ENCODE measurements at regions not wholly inside any gene's neighbourhood (a gene's known extent, or its start where the extent isn't known, plus 50 kb on each side); places are given as distances from the start of the nearest gene placed in this dataset.
"Not testable (repeated sequence)": the region's sequence is repeated elsewhere in the genome, so short reads cannot be mapped to it uniquely, and the experiment has no call there.

DNA sequence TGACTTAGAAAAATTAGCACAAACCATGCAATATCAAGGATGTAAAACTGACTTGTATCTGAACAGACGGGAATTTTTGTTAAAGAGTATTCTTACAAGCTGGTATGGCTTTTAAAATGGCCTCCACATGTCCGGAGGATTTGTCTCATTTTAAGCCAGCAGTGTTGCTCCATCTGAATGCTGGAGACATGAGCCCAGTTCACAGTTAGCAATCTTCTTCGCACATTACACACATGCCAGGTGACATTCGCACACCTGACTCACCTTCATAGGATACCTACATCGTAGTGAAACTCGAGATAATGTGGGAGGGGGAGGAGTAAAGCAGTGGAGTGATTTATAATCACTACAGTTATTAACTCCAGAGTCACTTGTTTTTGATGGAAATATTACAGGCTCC lies 231.8 kb upstream of the RBBP8 start:
- DNase-seq (ENCODE audit: low read depth), result no peak

DNA sequence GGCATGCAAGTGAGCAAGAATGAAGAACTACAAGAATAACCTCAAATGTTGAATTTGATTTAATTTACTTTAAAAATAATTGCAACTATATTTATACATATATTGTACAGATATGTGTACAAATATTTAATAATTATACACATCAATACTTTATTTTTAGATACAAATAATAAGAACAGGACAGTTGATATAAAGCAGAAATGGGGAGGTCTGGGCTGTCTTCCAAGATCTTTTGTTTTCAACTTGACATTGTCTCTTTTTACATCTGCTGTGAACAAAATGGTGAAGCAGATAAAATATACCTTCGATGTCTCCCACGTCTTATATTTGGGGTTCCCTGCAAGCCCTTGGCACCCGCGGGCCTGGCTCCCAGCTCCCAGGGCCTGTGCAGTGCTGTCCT lies 231.3 kb upstream of the RBBP8 start:
- DNase-seq (ENCODE audit: low read depth), result no peak

DNA sequence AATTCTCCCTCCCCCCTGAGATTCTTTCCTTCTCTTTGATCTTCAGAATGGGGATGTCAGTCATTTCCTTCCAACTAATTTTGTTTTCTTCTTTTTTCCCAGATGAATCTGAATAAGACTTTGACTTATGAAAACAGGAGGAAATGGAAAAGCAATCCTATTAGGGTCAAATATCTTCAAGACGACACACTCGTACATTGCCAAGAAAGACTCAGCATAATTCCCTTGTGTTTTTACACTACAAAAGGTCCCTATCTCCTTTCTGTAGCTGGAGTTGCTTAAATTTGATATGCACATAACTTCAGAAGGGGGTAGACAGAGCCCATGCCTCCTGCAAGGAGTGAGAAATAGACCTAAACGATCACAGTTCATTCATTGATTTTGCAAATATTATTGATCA lies 230.3 kb upstream of the RBBP8 start:
- DNase-seq (ENCODE audit: low read depth), result no peak

DNA sequence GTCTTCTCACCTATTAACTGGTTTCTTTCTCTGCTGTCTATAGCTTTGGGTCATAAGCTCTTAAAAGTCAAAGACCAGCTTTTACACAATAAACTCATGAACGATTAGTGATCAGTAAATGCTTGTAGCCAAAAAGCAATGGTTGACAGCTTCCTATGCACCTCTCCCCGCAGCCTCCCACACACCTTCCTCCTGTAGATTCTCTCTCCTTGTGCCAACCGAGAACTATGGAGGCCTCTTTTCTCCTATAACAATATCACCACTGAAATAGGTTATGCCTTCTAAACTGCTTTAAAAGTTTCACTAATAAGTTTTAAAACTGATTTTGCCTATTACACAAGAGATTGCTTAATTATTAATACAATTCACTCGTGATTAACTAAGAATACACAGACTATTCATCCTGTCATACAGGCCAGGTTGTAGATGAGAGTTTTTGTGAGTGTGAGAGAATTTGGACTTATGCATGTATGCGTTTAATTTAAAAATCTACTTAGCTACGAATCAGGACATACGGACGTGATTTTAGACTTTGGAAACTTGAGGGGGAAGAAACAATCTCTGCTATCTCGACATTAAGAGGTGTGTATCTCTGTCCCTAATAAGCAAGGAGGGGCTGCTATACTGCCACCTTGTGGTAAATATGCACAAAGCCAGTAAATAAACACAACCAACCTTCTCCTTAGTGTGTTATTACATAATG lies 229.1 kb upstream of the RBBP8 start:
- DNase-seq (ENCODE audit: low read depth), result no peak

DNA sequence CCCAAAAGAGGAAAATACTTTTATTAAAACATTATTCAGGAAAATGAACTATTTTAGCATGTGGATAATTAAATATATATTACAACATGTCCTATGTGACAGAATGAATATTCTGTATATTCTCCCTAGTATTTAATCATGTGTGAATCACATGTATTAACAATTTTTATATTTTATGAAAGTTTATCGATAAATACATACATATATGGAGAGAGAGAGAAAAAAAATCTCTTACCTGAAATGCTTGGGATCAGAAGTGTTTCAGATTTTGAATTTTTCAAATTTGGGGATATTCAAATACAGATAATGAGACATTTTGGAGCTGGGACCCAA lies 228.6 kb upstream of the RBBP8 start:
- no peak for DNase-seq (ENCODE audit: low read depth)

DNA sequence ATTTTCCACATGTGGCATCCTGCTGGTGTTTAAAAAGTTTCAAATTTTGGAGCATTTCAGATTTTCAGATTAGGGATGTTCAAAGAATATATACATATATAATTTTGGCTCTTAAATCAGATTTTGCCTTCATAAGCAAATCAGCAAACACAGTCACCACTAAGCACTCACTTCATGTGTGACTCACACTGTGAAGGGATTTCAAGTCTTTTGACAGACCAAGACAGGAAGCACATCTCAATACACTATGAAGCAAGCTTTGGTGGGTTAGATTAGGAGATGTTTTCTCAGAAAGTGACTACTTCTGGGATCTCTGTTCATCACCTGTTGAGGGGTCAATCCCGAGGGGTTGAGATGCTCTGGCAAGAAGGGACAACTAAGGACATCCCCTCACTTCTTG lies 227.8 kb upstream of the RBBP8 start:
- DNase-seq (ENCODE audit: low read depth), result no peak

DNA sequence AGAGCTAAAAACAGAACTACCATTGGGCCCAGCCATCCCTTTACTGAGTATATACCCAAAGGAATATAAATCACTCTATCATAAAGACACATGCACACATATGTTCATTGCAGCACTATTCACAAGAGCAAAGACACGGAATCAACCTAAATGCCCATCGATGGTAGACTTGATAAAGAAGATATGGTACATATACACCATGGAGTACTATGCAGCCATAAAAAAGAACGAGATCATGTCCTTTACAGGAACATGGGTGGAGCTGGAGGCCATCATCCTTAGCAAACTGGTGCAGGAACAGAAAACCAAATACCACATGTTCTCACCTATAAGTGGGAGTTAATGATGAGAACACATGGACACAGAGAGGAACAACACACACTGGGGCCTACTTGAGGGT lies 227.1 kb upstream of the RBBP8 start:
- not testable (repeated sequence) for DNase-seq (ENCODE audit: low read depth)

DNA sequence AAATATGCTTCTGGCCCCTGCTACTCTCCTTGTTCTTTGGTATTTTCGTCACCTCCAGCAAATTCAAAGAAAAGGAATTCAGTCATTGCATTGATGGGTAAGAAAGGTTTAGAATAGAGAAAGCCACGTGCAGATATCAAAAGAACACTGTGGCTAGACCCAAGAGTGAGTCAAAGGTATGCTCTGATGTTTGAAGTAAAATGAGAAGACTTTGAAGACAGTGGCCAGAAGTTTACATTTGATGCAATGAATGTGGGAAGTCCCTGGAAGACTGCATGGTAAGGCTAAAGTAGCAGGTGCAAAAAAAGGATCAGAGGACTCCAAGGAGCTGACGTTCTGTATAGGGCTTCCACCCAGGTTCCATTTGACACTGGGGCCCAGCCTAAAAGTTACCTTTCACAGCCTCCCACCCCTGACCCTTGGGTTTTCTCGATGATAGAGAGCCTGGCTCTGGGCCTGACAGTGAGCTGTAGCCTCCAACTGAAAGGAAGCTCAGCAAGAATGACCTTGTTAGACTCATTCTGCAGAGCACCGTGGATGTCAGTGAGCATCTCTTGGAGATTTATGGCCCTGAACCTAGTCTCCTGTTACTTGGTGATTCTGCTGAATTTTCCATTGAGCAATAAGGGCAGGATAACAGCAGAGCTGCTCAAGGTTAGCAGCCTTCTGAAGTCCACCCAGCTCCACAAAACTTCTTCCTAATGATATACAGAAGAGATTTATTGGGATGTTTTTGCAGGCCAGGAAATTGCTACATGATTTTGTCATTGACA lies 223.7 kb upstream of the RBBP8 start:
- DNase-seq (ENCODE audit: low read depth), result no peak

DNA sequence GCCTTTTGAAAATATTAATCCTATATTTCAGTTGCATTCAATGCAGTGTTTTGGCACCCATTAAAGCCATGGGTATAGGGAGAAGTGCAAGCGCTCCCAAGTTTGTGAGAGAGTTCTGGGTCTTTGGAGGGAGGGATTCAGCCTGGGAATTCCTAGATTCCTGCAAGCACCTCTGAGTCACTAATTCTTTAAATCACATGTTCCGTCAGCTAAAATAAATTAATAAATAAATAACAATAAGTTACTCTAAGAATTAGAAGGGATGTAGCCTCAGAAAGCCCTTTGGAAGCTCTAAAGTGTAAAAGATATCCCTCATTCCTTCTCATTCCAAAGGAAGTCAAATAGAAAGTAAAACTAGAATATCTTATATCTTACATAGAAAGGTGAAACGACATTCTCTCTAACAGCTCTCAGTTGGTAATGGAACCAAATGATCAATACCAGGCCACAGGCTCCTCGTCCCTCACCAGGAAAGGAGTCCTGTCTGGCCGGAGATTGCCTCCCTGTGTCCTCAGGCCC lies 222.4 kb upstream of the RBBP8 start:
- no peak for DNase-seq (ENCODE audit: low read depth)

DNA sequence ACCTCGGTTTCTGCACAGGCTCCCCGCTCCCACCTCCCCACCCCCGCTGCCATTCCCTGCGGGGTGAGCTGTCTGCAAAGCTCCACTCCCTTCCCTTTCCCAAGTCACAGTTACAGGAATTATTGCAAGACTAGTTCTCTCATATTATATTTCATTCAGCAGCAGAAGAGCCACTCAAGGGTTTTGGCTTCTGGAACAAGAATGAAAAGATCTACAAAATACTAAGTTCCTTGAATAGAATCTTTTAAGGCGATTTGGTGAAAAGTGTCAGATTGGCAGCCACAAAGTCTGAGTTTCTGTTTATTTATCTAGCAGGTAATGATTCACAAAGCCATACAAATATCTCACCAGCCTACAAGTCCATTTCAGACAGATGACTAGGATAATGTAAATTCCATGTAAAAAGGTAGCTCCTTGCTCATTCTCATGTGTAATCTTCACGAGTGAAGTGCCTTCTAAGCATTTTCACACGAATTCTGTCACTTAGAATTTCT lies 221.9 kb upstream of the RBBP8 start:
- DNase-seq (ENCODE audit: low read depth), result no peak

DNA sequence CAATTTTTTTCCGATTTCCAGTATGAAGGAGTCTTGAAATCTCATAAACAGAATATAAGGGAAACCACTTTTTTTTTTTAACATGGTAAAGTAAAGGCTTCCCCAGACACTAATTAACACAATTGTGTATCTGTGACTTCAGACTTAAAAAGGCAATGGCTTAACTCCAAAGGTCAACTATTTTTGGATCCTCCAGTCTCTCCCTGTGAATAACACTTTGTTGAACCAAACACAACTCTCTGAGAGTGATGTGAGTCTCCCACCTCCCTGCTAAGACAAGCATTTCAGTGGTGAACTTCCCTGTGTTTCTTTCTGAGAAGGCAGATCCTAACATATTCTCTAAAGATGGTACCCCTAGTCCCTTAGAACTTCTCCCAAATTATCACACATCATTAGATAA lies 219.6 kb upstream of the RBBP8 start:
- DNase-seq (ENCODE audit: low read depth), result no peak

DNA sequence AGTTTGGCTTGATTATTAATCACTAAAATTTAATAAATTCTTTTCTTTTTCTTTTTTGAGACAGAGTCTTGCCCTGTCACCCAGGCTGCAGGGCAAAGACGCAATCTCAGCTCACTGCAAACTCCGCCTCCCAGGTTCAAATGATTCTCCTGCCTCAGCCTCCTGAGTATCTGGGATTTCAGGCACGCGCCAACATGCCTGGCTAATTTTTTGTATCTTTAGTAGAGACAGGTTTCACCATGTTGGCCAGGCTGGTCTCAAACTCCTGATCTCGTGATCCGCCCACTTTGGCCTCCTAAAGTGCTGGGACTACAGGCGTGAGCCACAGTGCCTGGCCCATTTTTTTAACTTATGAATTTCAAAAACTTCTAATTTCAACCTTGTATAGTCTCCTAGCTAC lies 215.6 kb upstream of the RBBP8 start:
- not testable (repeated sequence) for DNase-seq (ENCODE audit: low read depth)

DNA sequence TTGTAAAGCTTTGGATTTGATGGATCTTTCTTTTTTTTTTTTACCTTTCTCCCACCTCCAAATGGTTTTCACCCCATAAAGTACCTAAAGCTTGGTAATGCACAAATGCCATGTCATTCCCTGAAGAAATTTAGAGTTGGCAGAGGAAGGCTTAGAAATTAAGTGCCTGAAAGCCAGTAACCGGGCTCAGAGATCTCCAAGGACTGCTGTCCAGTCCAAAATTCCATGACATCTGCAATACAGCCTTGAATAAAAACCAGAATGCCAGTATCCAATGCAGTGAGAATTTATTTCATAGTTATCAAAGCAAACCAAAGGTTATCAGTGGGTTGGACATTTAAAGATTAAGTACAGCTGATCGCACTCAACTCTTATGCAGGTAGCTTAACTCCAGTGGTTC lies 209.9 kb upstream of the RBBP8 start:
- DNase-seq (ENCODE audit: low read depth), result no peak

DNA sequence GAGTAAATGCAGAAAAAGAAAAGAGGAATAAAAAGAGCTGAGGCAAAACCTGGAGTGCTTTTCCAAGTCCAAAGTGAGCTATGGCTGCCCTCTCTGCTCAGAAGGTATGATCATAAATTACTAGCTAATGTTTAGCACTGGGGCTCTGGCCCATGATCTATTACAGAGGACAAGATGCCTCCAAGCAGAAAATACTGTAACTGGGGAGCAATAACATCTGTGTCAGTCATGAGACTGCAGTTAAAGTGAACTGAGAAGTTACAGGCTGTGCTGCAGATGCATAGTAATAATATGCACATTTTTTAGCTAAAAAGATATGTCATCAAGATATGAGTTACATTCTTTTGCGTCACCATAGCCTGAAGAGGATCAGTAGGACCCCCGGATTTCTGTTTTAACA lies 209.4 kb upstream of the RBBP8 start:
- no peak for DNase-seq (ENCODE audit: low read depth)

DNA sequence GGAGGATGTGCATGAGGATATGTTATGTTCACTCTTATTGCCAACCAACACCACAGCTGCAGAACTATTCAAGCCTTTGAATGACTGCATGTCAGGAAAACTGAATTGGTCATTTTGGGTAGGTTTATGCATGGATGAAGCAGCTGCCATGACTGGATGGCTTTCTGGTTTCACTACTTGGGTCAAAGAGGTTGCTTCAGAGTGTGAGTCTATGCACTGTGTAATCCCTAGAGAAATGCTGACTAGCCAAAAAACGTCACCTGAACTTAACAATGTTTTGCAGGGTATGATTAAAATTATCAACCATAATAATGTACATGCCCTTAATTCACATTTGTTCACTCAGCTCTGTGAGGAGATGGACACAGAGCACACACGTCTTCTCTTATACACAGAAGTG lies 206.7 kb upstream of the RBBP8 start:
- no peak for DNase-seq (ENCODE audit: low read depth)

DNA sequence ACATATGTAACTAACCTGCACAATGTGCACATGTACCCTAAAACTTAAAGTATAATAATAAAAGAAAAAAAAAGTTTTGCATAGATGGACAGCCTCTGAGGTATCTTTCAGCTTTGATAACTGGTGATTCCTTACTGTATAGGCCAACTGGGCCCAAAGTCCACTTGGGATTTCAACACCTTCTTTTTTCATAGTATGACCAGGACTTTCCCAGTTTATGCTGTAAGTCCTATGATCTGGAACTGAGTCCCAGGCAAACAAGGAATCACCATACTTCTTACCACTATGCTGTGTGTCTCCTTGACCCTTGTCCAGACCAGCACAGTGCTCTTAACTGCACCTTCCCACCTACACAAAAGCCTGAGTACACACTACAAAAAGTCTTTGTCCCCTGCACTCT lies 205.1 kb upstream of the RBBP8 start:
- no peak for DNase-seq (ENCODE audit: low read depth)

DNA sequence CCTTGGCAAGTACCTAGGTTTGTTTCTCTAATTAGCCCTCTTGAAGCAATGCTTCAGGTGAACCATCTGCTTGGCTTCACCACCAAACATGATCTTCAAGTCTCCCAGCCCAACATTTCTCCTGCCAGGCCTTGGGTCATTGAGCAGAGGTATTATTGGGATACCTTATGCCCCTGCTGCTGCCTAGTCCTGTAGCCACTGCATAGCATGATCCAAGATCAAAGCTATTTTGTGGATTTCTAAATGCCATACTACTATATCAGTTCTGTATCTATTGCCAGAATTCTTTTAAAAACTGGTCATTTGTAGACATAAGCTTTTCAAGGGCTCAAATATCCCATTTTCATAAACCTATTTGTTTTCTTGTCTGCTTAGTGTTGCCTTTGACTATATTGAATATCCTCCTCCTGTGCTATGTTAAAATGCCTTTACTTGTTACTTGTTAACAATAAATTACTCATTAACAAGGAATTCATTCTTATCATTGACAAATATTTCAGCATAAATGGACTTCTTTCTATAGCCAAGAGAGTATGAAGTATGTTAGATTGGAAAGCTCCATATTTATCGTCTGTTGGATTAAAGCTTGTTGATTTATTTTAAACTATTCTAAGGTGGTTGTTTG lies 204.5 kb upstream of the RBBP8 start:
- DNase-seq (ENCODE audit: low read depth), result no peak

DNA sequence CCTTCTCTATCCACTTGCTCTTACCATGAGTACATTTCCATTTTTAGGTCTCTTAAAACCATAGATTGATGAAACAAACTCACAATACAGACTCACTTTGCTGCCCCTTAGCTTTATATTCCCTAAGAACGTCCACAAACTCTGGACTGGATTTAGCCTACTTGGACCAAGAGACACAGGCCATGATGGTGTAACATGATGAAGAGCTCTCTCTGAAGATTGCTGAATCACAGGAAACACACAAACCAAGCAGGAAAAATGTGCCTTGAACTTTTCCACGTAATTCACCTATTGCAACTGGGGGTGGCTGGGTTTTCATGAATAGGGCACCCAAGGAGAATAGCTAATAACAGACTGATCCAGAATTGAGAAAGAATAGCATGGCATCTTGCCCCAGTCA lies 201.7 kb upstream of the RBBP8 start:
- no peak for DNase-seq (ENCODE audit: low read depth)

DNA sequence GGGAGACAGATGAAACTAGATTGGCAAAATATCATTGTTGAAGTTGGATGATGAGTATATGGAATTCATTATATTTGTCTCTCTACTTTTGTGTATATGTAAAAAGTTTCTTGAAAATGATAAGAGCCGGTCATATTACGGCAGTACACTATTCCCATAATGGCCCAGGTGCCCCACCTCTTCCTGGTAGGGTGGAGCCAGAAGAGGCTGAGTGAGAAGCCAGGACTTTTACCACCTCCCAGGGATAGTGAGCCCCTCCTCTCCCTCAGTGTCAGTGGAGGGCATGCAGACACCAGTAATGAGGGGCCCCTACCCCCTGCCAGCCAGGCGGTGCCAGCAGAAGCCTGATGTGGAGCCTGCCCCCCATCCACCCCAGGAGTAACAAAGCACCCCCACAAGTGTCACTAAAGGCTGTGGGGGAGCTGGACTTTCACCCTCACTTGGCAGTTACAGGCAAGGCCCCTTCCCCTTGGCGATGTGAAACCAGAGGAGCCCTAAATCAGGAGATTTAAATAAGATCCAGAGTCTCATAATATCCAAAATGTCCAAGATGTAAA lies 198.9 kb upstream of the RBBP8 start:
- no peak for DNase-seq (ENCODE audit: low read depth)

DNA sequence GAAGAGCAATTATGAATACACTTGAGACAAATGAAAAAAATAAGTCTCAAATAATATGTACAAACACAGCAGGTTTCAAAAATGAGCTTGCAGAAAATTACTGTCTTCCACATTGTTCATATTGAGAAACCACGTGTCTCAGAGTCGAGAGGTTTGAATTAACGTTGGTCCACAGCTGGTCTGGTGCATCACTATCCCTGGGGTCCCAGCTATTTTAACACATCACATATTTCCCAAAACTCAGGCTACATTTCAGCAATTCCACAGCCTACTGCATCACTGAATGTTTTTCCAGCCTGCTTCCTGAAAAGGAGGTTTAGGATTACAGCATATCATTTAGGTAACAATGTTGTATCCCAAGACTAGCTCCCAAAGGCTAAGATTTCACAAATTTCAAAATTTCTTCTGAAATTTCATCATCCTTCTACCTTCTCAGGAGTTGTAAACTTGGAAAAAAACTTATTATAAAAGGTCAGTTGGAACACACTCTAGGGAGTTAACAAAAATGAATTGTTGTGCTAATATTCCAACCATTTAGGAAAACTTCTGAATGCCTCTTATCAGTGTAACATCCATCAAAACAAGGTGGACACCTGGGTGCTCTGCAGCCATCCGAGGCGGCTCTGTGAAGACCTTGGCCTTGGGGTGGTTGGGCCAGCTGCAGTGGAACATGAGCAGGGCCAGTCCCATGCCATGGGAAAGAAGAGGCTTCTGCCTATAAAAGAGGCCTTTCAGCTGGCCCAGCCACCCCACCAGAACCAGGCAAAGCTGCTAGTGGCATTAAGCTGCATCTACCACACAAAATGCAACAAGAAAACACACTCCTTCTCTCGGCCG lies 198.1 kb upstream of the RBBP8 start:
- no peak for DNase-seq (ENCODE audit: low read depth)

DNA sequence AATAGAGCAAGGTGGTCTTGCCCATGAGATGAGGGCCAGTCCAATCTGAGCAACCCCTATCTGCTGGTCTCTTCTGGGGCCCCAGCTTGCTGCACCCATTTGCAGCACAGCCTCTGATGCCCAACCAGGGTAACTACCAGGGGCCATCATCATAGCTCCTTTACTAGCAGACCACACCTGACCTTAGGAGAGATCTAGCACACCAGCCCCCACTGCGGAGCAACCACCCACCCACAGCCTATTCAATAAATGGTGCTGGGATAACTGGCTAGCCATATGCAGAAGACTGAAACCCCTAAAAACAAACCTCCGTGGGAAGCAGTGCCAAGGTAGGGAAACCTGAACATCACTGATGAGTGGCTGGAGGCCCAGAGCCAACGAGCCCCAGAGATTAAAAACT lies 196.1 kb upstream of the RBBP8 start:
- DNase-seq (ENCODE audit: low read depth), result no peak

DNA sequence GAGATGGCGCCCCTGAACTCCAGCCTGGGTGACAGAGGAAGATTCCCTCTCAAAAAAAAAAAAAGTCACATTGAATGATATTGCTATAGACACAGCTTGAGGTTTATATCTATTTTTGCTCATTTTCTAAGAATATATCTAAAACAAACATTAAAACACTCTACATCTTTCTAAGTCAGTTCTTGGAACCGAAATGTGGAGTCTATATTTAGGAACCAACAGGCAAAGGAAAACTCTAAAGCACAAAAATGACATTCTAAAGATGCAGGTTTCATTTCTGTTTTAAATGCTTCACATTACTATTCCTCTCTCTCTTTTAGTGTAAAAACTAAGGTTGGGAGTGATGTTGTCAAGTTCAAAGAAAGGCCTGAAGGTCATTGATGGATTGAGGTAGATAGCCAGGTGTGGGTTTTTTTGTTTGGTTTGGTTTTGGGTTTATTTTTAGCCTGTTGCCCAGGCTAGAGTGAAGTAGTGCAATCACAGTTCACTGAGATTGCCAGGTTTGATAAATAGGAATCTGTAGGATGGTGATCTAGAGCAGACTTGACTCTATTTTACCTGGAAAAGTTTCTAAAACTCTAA lies 194.0 kb upstream of the RBBP8 start:
- no peak for DNase-seq (ENCODE audit: low read depth)

All from stimulated activated CD8-positive, alpha-beta memory T cell treated with anti-CD3 and anti-CD28 coated beads, Interleukin-12 subunit alpha, Interleukin-12 subunit beta, amount 100 ng/mL, for 4 hours (primary cell).